ENCODE measurements at regions not wholly inside any gene's neighbourhood (a gene's known extent, or its start where the extent isn't known, plus 50 kb on each side); places are given as distances from the start of the nearest gene placed in this dataset.
"Not testable (repeated sequence)": the region's sequence is repeated elsewhere in the genome, so short reads cannot be mapped to it uniquely, and the experiment has no call there.

GRCh38 chrX:15016051-15016450, 142.8 kb downstream of the MOSPD2 start:
- no peaks in the 10 kb centered on the region for H3K36me3 ChIP-seq (ENCODE audit: control insufficient read depth, low read length)
- TF ChIP-seq CTCF (IDR thresholded peaks at IDR 0.05; ENCODE audit: low read depth, low read length, poor library complexity, severe bottlenecking) (no peak), EZH2phosphoT487 (IDR thresholded peaks at IDR 0.05; ENCODE audit: borderline replicate concordance, low read length) (no peak)
- H3K79me2 ChIP-seq (ENCODE audit: control insufficient read depth, low read length), result no peaks in the 10 kb centered on the region
- H3K4me2 ChIP-seq (ENCODE audit: low read length), result no peak overlapping the region
- no peaks in the 10 kb centered on the region for H3F3A ChIP-seq (ENCODE audit: control insufficient read depth, insufficient read depth)
- no peaks in the 10 kb centered on the region for H4K20me1 ChIP-seq (ENCODE audit: control insufficient read depth, insufficient read depth, low read depth, low read length)
- no peaks in the 10 kb centered on the region for H3K9me2 ChIP-seq (replicated peaks; ENCODE audit: control insufficient read depth, low read length)
- H3K27ac ChIP-seq (ENCODE audit: low read depth, low read length), result no peak overlapping the region
- no peaks in the 10 kb centered on the region for H3K27me3 ChIP-seq (ENCODE audit: control insufficient read depth, low read length)
- no peaks in the 10 kb centered on the region for H3K9me3 ChIP-seq (ENCODE audit: control insufficient read depth, insufficient read depth, low read length)
- no peaks in the 10 kb centered on the region for H3K4me1 ChIP-seq (ENCODE audit: control insufficient read depth, low read length)
- no peak overlapping the region for H3K4me3 ChIP-seq (ENCODE audit: low read length)

DNA sequence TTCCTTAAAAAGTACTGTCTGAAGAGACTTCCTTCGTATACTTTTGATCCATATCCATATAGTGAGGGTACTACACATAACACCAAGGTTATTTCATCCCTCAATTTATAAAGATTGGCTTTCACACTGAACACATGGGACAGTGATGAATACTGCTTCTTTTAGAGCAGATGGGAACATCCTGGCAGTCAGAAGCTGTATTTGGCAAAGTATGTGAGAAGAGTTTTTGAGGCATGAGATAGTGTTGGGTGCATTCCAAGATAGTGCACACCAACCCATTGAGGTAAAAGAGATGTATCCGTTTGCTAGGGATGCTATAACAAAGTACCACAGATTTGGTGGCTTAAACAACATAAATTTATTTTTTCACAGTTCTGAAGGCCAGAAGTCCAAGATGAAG, 141.1 kb downstream of the MOSPD2 start:
- Histone ChIP-seq H3K79me2 (ENCODE audit: control insufficient read depth, low read length) (no peaks in the 10 kb centered on the region), H3K27ac (ENCODE audit: low read depth, low read length) (no peak overlapping the region), H3K27me3 (ENCODE audit: control insufficient read depth, low read length) (no peaks in the 10 kb centered on the region), H3K36me3 (ENCODE audit: control insufficient read depth, low read length) (no peaks in the 10 kb centered on the region), H3K4me3 (ENCODE audit: low read length) (no peak overlapping the region), H3K4me1 (ENCODE audit: control insufficient read depth, low read length) (no peaks in the 10 kb centered on the region), H3F3A (ENCODE audit: control insufficient read depth, insufficient read depth) (no peaks in the 10 kb centered on the region), H3K4me2 (ENCODE audit: low read length) (no peak overlapping the region), H3K9me3 (ENCODE audit: control insufficient read depth, insufficient read depth, low read length) (no peaks in the 10 kb centered on the region), H4K20me1 (ENCODE audit: control insufficient read depth, insufficient read depth, low read depth, low read length) (no peaks in the 10 kb centered on the region), H3K9me2 (replicated peaks; ENCODE audit: control insufficient read depth, low read length) (no peaks in the 10 kb centered on the region)
- TF ChIP-seq EZH2phosphoT487 (IDR thresholded peaks at IDR 0.05; ENCODE audit: borderline replicate concordance, low read length) (no peak), CTCF (IDR thresholded peaks at IDR 0.05; ENCODE audit: low read depth, low read length, poor library complexity, severe bottlenecking) (no peak)

- Histone ChIP-seq H3K4me2 (ENCODE audit: low read length) (no peak overlapping the region), H3F3A (ENCODE audit: control insufficient read depth, insufficient read depth) (no peaks in the 10 kb centered on the region), H3K79me2 (ENCODE audit: control insufficient read depth, low read length) (no peaks in the 10 kb centered on the region), H4K20me1 (ENCODE audit: control insufficient read depth, insufficient read depth, low read depth, low read length) (no peaks in the 10 kb centered on the region), H3K27ac (ENCODE audit: low read depth, low read length) (no peak overlapping the region), H3K36me3 (ENCODE audit: control insufficient read depth, low read length) (no peaks in the 10 kb centered on the region), H3K27me3 (ENCODE audit: control insufficient read depth, low read length) (no peaks in the 10 kb centered on the region), H3K4me3 (ENCODE audit: low read length) (no peak overlapping the region), H3K9me3 (ENCODE audit: control insufficient read depth, insufficient read depth, low read length) (no peaks in the 10 kb centered on the region), H3K4me1 (ENCODE audit: control insufficient read depth, low read length) (no peaks in the 10 kb centered on the region), H3K9me2 (replicated peaks; ENCODE audit: control insufficient read depth, low read length) (no peaks in the 10 kb centered on the region)
- TF ChIP-seq CTCF (IDR thresholded peaks at IDR 0.05; ENCODE audit: low read depth, low read length, poor library complexity, severe bottlenecking) (no peak), EZH2phosphoT487 (IDR thresholded peaks at IDR 0.05; ENCODE audit: borderline replicate concordance, low read length) (no peak)
These were observed 140.2 kb downstream of the MOSPD2 start for GRCh38 chrX:15013461-15013860.

DNA sequence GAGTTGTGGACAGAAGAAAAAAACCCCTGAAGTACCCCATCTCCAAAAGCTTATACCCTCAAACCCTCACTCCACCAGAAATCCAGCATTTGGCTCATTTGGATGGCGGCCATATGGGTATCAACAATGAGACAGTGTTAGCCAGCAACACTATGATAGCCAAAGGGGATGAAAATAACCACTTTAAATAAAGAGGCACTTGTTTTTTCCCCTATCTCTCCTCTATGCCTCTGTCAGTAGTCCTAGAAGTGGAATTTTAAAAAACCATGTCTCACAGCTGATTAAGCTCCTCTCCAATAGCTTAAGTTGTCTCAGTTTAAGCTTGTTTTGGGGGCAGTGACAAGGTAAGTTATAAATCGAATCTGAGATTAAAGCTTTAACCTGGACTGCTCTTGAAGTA, 124.0 kb downstream of the MOSPD2 start:
- H3K4me3 ChIP-seq (ENCODE audit: low read length), result no peak overlapping the region
- TF ChIP-seq EZH2phosphoT487 (IDR thresholded peaks at IDR 0.05; ENCODE audit: borderline replicate concordance, low read length) (no peak), CTCF (IDR thresholded peaks at IDR 0.05; ENCODE audit: low read depth, low read length, poor library complexity, severe bottlenecking) (no peak)
- no peaks in the 10 kb centered on the region for H3K36me3 ChIP-seq (ENCODE audit: control insufficient read depth, low read length)
- H3K4me1 ChIP-seq (ENCODE audit: control insufficient read depth, low read length), result no peaks in the 10 kb centered on the region
- H3K27me3 ChIP-seq (ENCODE audit: control insufficient read depth, low read length), result no peaks in the 10 kb centered on the region
- no peaks in the 10 kb centered on the region for H3K79me2 ChIP-seq (ENCODE audit: control insufficient read depth, low read length)
- H3K9me2 ChIP-seq (replicated peaks; ENCODE audit: control insufficient read depth, low read length), result no peaks in the 10 kb centered on the region
- H3F3A ChIP-seq (ENCODE audit: control insufficient read depth, insufficient read depth), result no peaks in the 10 kb centered on the region
- no peaks in the 10 kb centered on the region for H4K20me1 ChIP-seq (ENCODE audit: control insufficient read depth, insufficient read depth, low read depth, low read length)
- no peak overlapping the region for H3K27ac ChIP-seq (ENCODE audit: low read depth, low read length)
- no peak overlapping the region for H3K4me2 ChIP-seq (ENCODE audit: low read length)
- no peaks in the 10 kb centered on the region for H3K9me3 ChIP-seq (ENCODE audit: control insufficient read depth, insufficient read depth, low read length)

DNA sequence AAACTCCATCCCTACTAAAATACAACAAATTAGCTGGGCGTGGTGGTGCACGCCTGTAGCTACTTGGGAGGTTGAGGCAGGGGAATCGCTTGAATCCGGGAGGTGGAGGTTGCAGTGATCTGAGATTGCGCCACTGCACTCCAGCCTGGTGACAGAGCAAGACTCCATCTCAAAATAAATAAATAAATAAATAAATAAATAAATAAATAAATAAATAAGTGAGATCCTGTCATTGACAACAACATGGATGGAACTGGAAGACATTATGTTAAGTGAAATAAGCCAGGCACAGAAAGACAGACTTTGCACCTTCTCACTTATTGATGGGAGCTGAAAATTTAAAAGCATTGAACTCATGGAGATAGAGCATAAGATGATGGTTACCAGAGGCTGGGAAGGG, 111.2 kb downstream of the MOSPD2 start:
- not testable (repeated sequence) for H3K36me3 ChIP-seq (ENCODE audit: control insufficient read depth, low read length); H3K9me2 ChIP-seq (replicated peaks; ENCODE audit: control insufficient read depth, low read length); H3K4me3 ChIP-seq (ENCODE audit: low read length); H3F3A ChIP-seq (ENCODE audit: control insufficient read depth, insufficient read depth); H3K9me3 ChIP-seq (ENCODE audit: control insufficient read depth, insufficient read depth, low read length); H3K27ac ChIP-seq (ENCODE audit: low read depth, low read length); H3K4me1 ChIP-seq (ENCODE audit: control insufficient read depth, low read length); H3K79me2 ChIP-seq (ENCODE audit: control insufficient read depth, low read length); H3K4me2 ChIP-seq (ENCODE audit: low read length); H4K20me1 ChIP-seq (ENCODE audit: control insufficient read depth, insufficient read depth, low read depth, low read length); H3K27me3 ChIP-seq (ENCODE audit: control insufficient read depth, low read length)
